HG03060 (cell line): ENCODE measurements at regions not wholly inside any gene's neighbourhood (a gene's known extent, or its start where the extent isn't known, plus 50 kb on each side); places are given as distances from the start of the nearest gene placed in this dataset.
"Not testable (repeated sequence)": the region's sequence is repeated elsewhere in the genome, so short reads cannot be mapped to it uniquely, and the experiment has no call there.

Source experiments
- ATAC-seq: cut with Tn5 transposase; IDR thresholded peaks from one replicate; pipeline ENCODE4 v1.9.1; 2021; ENCODE audit warnings: low read depth, moderate number of reproducible peaks; ENCODE audit not compliant: unreplicated experiment

DNA sequence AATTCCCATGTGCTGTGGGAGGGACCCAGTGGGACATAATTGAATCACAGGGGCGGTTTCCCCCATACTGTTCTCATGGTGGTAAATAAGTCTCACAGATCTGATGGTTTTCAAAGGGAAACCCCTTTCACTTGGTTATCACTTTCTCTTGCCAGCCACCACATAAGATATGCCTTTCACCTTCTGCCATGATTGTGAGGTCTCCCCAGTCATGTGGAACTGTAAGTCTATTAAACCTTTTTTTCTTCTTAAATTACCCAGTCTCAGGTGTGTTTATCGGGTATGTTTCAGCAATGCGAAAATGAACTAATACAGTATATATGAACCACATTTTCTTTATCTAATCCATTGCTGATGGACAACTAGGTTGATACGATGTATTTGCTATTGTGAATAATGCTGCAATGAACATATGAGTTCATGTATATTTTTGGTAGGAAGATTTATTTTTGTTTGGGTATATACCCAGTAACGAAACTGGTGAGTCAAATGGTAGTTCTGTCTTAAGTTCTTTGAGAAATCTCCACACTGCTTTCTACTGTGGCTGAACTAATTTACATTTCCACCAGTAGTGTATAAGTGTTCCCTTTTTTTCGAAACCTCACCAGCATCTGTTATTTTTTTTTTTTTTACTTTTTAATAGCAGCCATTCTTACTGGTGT lies 70.0 kb upstream of the HGF start:
- peak; percentile 80 for ATAC-seq

GRCh38 chr7:81833401-81833800 lies 63.6 kb upstream of the HGF start:
- no peak for ATAC-seq

DNA sequence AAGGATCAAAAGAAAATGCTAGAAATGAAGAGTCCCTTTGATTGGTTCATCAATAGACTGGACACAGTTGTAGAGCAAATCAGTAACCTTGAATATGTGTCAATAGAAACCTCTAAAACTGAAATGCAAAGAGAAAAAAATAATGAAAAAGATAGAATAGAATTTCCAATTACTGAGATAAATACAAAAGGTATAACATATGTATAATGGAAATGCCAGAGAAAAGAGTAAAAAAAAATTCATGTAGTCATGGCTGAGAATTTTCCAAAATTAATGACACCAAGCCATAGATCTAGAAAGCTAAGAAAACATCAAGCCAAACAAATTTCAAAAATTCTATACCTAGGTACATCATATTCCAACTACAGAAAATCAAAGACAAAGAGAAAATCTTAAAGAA lies 62.0 kb upstream of the HGF start:
- ATAC-seq: no peak

GRCh38 chr7:81829511-81829910 lies 59.7 kb upstream of the HGF start:
- not testable (repeated sequence) for ATAC-seq

GRCh38 chr7:81822811-81823210 lies 53.0 kb upstream of the HGF start:
- ATAC-seq: no peak

- no peak for ATAC-seq
Measured at GRCh38 chr7:81819861-81820260, 50.0 kb upstream of the HGF start.
